Fibroblast of lung (primary cell): ENCODE measurements at regions not wholly inside any gene's neighbourhood (a gene's known extent, or its start where the extent isn't known, plus 50 kb on each side); places are given as distances from the start of the nearest gene placed in this dataset.

Experiments
- EZH2 ChIP-seq: IDR thresholded peaks from 2 replicates; pipeline ENCODE4 v1.5.1; 2012; ENCODE audit warnings: low read length, control low read depth, mild to moderate bottlenecking; ENCODE audit errors: missing control alignments
- TF ChIP-seq, protein P1 (sequence below), 2 donors: IDR thresholded peaks in 1 of 2; conservative IDR thresholded peaks in 1 of 2; 1 replicate in 1 of 2; 2 replicates in 1 of 2; pipeline ENCODE4 v1.5.1; 2011 to 2012; ENCODE audit warnings: low read length in 2 of 2, control low read depth in 1 of 2, inconsistent platforms in 1 of 2, low read depth in 1 of 2, mild to moderate bottlenecking in 1 of 2

DNA sequence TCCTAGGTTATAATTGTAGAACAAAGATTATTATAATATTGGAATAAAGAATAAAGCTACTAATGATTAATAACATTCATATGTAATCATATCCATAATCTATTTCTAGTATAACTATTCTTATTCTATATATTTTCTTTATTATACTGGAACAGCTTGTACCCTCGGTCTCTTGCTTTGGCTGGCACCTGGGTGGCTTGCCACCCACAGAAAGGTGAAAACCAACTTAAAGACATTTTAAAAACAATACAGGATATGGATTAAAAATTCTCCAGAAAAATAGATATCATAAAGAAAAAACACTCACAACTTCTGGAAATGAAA, 80.0 kb upstream of the PRRC2C start:
- TF ChIP-seq, protein P1, sequence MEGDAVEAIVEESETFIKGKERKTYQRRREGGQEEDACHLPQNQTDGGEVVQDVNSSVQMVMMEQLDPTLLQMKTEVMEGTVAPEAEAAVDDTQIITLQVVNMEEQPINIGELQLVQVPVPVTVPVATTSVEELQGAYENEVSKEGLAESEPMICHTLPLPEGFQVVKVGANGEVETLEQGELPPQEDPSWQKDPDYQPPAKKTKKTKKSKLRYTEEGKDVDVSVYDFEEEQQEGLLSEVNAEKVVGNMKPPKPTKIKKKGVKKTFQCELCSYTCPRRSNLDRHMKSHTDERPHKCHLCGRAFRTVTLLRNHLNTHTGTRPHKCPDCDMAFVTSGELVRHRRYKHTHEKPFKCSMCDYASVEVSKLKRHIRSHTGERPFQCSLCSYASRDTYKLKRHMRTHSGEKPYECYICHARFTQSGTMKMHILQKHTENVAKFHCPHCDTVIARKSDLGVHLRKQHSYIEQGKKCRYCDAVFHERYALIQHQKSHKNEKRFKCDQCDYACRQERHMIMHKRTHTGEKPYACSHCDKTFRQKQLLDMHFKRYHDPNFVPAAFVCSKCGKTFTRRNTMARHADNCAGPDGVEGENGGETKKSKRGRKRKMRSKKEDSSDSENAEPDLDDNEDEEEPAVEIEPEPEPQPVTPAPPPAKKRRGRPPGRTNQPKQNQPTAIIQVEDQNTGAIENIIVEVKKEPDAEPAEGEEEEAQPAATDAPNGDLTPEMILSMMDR (conservative IDR thresholded peaks at IDR 0.05 in 1 of 2, IDR thresholded peaks at IDR 0.05 in 1 of 2; ENCODE audit: low read depth in 1 of 2, low read length in 2 of 2), result no peak
- TF ChIP-seq EZH2, result no peak
